H9 (cell line): ENCODE measurements at regions not wholly inside any gene's neighbourhood (a gene's known extent, or its start where the extent isn't known, plus 50 kb on each side); places are given as distances from the start of the nearest gene placed in this dataset.

Experiments used
- DNase-seq: peaks from one replicate; pipeline ENCODE4 v3.0.0-alpha.2; 2017
- H2AFZ ChIP-seq: one replicate; pipeline ENCODE4 v1.6.1; 2013; ENCODE audit warnings: mild to moderate bottlenecking, low read length, control low read depth, moderate library complexity
- H2AK5ac ChIP-seq: 2 replicates; pipeline ENCODE4 v1.6.1; 2013; ENCODE audit warnings: low read length, control low read depth, mixed read lengths; ENCODE audit not compliant: insufficient read length
- H2BK120ac ChIP-seq: one replicate; pipeline ENCODE4 v1.6.1; 2013; ENCODE audit warnings: low read depth, mild to moderate bottlenecking, low read length, control low read depth, inconsistent platforms; ENCODE audit not compliant: poor library complexity, severe bottlenecking
- H2BK12ac ChIP-seq: 2 replicates; pipeline ENCODE4 v1.6.1; 2013; ENCODE audit warnings: low read length, control low read depth, mixed read lengths, low read depth; ENCODE audit not compliant: insufficient read length
- H2BK15ac ChIP-seq: 2 replicates; pipeline ENCODE4 v1.6.1; 2013; ENCODE audit warnings: low read depth, low read length, control low read depth
- H2BK20ac ChIP-seq: one replicate; pipeline ENCODE4 v1.6.1; 2013; ENCODE audit warnings: low read depth, mild to moderate bottlenecking, low read length, control low read depth, inconsistent platforms; ENCODE audit not compliant: poor library complexity, severe bottlenecking
- H2BK5ac ChIP-seq: 2 replicates; pipeline ENCODE4 v1.6.1; 2013; ENCODE audit warnings: low read length, control low read depth, mixed read lengths; ENCODE audit not compliant: insufficient read length
- H3K14ac ChIP-seq: 2 replicates; pipeline ENCODE4 v1.6.1; 2013; ENCODE audit warnings: low read length, control low read depth; ENCODE audit not compliant: insufficient read depth
- H3K18ac ChIP-seq: 2 replicates; pipeline ENCODE4 v1.6.1; 2013; ENCODE audit warnings: low read depth, mild to moderate bottlenecking, mixed read lengths, low read length, control low read depth; ENCODE audit not compliant: insufficient read length
- H3K23ac ChIP-seq: 2 replicates; pipeline ENCODE4 v1.6.1; 2013; ENCODE audit warnings: low read length, control low read depth, mixed read lengths, low read depth; ENCODE audit not compliant: insufficient read length
- H3K23me2 ChIP-seq: 2 replicates; pipeline ENCODE4 v1.6.1; 2013; ENCODE audit warnings: low read depth, mild to moderate bottlenecking, mixed read lengths, low read length, control low read depth; ENCODE audit not compliant: insufficient read length, poor library complexity, severe bottlenecking
- H3K27ac ChIP-seq: 2 replicates; pipeline ENCODE4 v1.5.1; 2013; ENCODE audit warnings: low read length, control low read depth, mixed read lengths, low read depth; ENCODE audit not compliant: insufficient read length
- H3K27me3 ChIP-seq: 2 replicates; pipeline ENCODE4 v1.6.1; 2013; ENCODE audit warnings: low read length, control low read depth, inconsistent platforms; ENCODE audit not compliant: insufficient read depth
- H3K4ac ChIP-seq: 2 replicates; pipeline ENCODE4 v1.6.1; 2013; ENCODE audit warnings: low read depth, mild to moderate bottlenecking, control low read depth, inconsistent platforms, low read length, moderate library complexity
- H3K4me1 ChIP-seq: 2 replicates; pipeline ENCODE4 v1.6.1; 2013; ENCODE audit warnings: low read length, control low read depth, inconsistent platforms; ENCODE audit not compliant: insufficient read depth
- H3K4me2 ChIP-seq: 2 replicates; pipeline ENCODE4 v1.6.1; 2013; ENCODE audit warnings: low read length, control low read depth, mixed read lengths; ENCODE audit not compliant: insufficient read length, insufficient read depth
- H3K56ac ChIP-seq: 2 replicates; pipeline ENCODE4 v1.6.1; 2013; ENCODE audit warnings: low read depth, mild to moderate bottlenecking, mixed read lengths, low read length, control low read depth; ENCODE audit not compliant: insufficient read length
- H3K79me1 ChIP-seq: 2 replicates; pipeline ENCODE4 v1.6.1; 2013; ENCODE audit warnings: low read depth, mild to moderate bottlenecking, moderate library complexity, low read length, control low read depth, inconsistent platforms; ENCODE audit not compliant: insufficient read depth, poor library complexity, severe bottlenecking
- H3K79me2 ChIP-seq: 2 replicates; pipeline ENCODE4 v1.6.1; 2013; ENCODE audit warnings: low read length, control low read depth, inconsistent platforms; ENCODE audit not compliant: insufficient read depth
- H3K9ac ChIP-seq: 2 replicates; pipeline ENCODE4 v1.6.1; 2013; ENCODE audit warnings: low read length, control low read depth, mixed read lengths; ENCODE audit not compliant: insufficient read length; ENCODE audit errors: extremely low read depth
- H3K9me3 ChIP-seq: one replicate; pipeline ENCODE4 v1.6.1; 2013; ENCODE audit warnings: low read depth, low read length, inconsistent platforms; ENCODE audit not compliant: control insufficient read depth
- H3T11ph ChIP-seq: one replicate; pipeline ENCODE4 v1.6.1; 2013; ENCODE audit warnings: mild to moderate bottlenecking, low read length, control low read depth, inconsistent platforms
- H4K20me1 ChIP-seq: one replicate; pipeline ENCODE4 v1.6.1; 2013; ENCODE audit not compliant: control insufficient read depth, insufficient read length, insufficient read depth
- H4K5ac ChIP-seq: 2 replicates; pipeline ENCODE4 v1.6.1; 2013; ENCODE audit warnings: low read depth, mild to moderate bottlenecking, mixed read lengths, low read length, control low read depth; ENCODE audit not compliant: insufficient read length
- H4K8ac ChIP-seq: replicated peaks from 2 replicates; pipeline ENCODE4 v1.6.1; 2013; ENCODE audit warnings: low read length, control low read depth, mixed read lengths, low read depth; ENCODE audit not compliant: insufficient read length
- H4K91ac ChIP-seq: 2 replicates; pipeline ENCODE4 v1.6.1; 2013; ENCODE audit warnings: low read depth, mild to moderate bottlenecking, moderate library complexity, mixed read lengths, low read length, control low read depth; ENCODE audit not compliant: insufficient read length
- H3K27ac Mint-ChIP-seq, 3 experiments: 2 replicates in 2 of 3; 3 replicates in 1 of 3; pipeline ENCODE4 v1.8.0; 2020 to 2021; ENCODE audit warnings: mixed read lengths in 3 of 3, mild to moderate bottlenecking in 1 of 3, moderate library complexity in 1 of 3
- H3K27me3 Mint-ChIP-seq: 2 replicates; pipeline ENCODE4 v1.8.0; 2021; ENCODE audit warnings: low read depth, mild to moderate bottlenecking, moderate library complexity, mixed read lengths
- H3K36me3 Mint-ChIP-seq, 3 experiments: 2 replicates in 2 of 3; 3 replicates in 1 of 3; pipeline ENCODE4 v1.8.0; 2020 to 2021; ENCODE audit warnings: low read depth in 3 of 3, mixed read lengths in 3 of 3; ENCODE audit not compliant: insufficient read depth in 1 of 3
- H3K4me1 Mint-ChIP-seq, 2 experiments: 2 replicates each; pipeline ENCODE4 v1.8.0; 2020; ENCODE audit warnings: mixed read lengths in 2 of 2
- H3K4me3 Mint-ChIP-seq, 2 experiments: 2 replicates in 1 of 2; 3 replicates in 1 of 2; pipeline ENCODE4 v1.8.0; 2020 to 2021; ENCODE audit warnings: mild to moderate bottlenecking in 2 of 2, mixed read lengths in 2 of 2, moderate library complexity in 1 of 2
- H3K9me3 Mint-ChIP-seq, 2 experiments: 2 replicates in 1 of 2; 3 replicates in 1 of 2; pipeline ENCODE4 v1.8.0; 2020; ENCODE audit warnings: mild to moderate bottlenecking in 2 of 2, mixed read lengths in 2 of 2, moderate library complexity in 1 of 2
- WGBS: extraction: QIAGEN DNeasy Blood & Tissue Kit; methylation state at CpG from one replicate; pipeline ENCODE4 v1.1.7; 2013; ENCODE audit warnings: missing lambda C conversion rate, low lambda C conversion rate, mixed read lengths; ENCODE audit not compliant: insufficient read length; ENCODE audit errors: extremely low coverage; 5-methylcytosine and 5-hydroxymethylcytosine counted together
- TF ChIP-seq, protein P1 (sequence below): fragments of 200-600 bp; sonication (generic); conservative IDR thresholded peaks from 3 replicates; pipeline ENCODE4 v1.8.0; 2021; ENCODE audit warnings: antibody characterized with exemption, mild to moderate bottlenecking

DNA sequence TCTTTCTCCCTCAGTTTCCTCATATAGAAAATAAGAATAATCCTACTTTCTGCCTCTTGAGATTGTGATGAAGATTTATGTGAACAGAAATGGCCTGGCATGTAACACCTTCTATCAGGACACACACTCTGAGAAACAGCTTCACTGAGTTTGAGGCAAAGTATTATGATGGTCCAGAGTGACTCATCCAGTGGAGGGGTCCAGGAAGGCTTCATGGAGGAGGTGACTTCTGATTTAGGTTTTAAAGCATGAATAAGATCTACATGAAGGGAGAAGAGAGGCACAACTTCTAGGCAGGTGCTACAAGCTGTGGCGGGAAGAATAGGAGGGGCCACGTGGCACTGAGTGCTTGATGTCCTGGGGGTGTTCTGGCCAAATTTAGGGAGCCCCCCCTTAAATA lies 124.4 kb upstream of the SDK2 start:
- no peak overlapping the region for H3K4ac ChIP-seq
- Mint-ChIP-seq H3K9me3 (no peaks in the 10 kb centered on the region), H3K27me3 (peaks cover 23% of the 10 kb centered on the region), H3K4me3 (no peak overlapping the region), H3K27ac (no peak overlapping the region), H3K4me1 (peaks cover 9 to 11% of the 10 kb centered on the region in 2 experiments), H3K36me3 (no peaks in the 10 kb centered on the region)
- no peaks in the 10 kb centered on the region for H3K23me2 ChIP-seq
- DNase-seq = no peak
- H4K5ac ChIP-seq = no peak overlapping the region
- H4K20me1 ChIP-seq = no peaks in the 10 kb centered on the region
- H4K91ac ChIP-seq = no peak overlapping the region
- WGBS = no CpG with 5 or more reads among the region's 2 CpGs
- H3T11ph ChIP-seq = no peak overlapping the region
- no peak overlapping the region for H3K9ac ChIP-seq
- no peak overlapping the region for H4K8ac ChIP-seq
- no peak overlapping the region for H2BK120ac ChIP-seq
- H2BK12ac ChIP-seq = no peak overlapping the region
- no peak overlapping the region for H3K56ac ChIP-seq
- H2AFZ ChIP-seq = no peak overlapping the region
- H3K27me3 ChIP-seq = no peaks in the 10 kb centered on the region
- H3K79me1 ChIP-seq = no peaks in the 10 kb centered on the region
- no peaks in the 10 kb centered on the region for H3K9me3 ChIP-seq
- no peak overlapping the region for H2BK5ac ChIP-seq
- no peak overlapping the region for H2BK20ac ChIP-seq
- TF ChIP-seq, protein P1, sequence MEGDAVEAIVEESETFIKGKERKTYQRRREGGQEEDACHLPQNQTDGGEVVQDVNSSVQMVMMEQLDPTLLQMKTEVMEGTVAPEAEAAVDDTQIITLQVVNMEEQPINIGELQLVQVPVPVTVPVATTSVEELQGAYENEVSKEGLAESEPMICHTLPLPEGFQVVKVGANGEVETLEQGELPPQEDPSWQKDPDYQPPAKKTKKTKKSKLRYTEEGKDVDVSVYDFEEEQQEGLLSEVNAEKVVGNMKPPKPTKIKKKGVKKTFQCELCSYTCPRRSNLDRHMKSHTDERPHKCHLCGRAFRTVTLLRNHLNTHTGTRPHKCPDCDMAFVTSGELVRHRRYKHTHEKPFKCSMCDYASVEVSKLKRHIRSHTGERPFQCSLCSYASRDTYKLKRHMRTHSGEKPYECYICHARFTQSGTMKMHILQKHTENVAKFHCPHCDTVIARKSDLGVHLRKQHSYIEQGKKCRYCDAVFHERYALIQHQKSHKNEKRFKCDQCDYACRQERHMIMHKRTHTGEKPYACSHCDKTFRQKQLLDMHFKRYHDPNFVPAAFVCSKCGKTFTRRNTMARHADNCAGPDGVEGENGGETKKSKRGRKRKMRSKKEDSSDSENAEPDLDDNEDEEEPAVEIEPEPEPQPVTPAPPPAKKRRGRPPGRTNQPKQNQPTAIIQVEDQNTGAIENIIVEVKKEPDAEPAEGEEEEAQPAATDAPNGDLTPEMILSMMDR = no peak
- H3K23ac ChIP-seq = no peak overlapping the region
- H3K4me1 ChIP-seq = no peaks in the 10 kb centered on the region
- no peak overlapping the region for H3K18ac ChIP-seq
- H3K4me2 ChIP-seq = no peak overlapping the region
- H3K79me2 ChIP-seq = no peaks in the 10 kb centered on the region
- no peak overlapping the region for H2AK5ac ChIP-seq
- no peak overlapping the region for H3K14ac ChIP-seq
- H3K27ac ChIP-seq = no peak overlapping the region
- no peak overlapping the region for H2BK15ac ChIP-seq
